K562 (cell line): ENCODE measurements at regions not wholly inside any gene's neighbourhood (a gene's known extent, or its start where the extent isn't known, plus 50 kb on each side); places are given as distances from the start of the nearest gene placed in this dataset.

Experiments
- DNMT1 ChIP-seq: fragments of 450-650 bp; IDR thresholded peaks from 2 replicates; pipeline ENCODE4 v1.6.1; 2016; ENCODE audit warnings: antibody characterized with exemption, mild to moderate bottlenecking
- RFX5 ChIP-seq: IDR thresholded peaks from 2 replicates; pipeline ENCODE4 v1.6.1; 2011; ENCODE audit warnings: low read depth, mild to moderate bottlenecking, improper control_type of control experiment, low read length
- SIN3A ChIP-seq, 2 experiments: fragments of 150-350 bp in 1 of 2; IDR thresholded peaks; 2 replicates each; pipeline ENCODE4 v1.6.1; 2011 to 2016; ENCODE audit warnings: borderline replicate concordance in 2 of 2, low read depth in 2 of 2, low read length in 2 of 2, mild to moderate bottlenecking in 2 of 2, moderate library complexity in 2 of 2; ENCODE audit not compliant: control insufficient read depth in 1 of 2
- TOE1 ChIP-seq, 2 experiments: fragments of 450-650 bp in 1 of 2; sonication (generic) in 1 of 2; formaldehyde crosslinking in 1 of 2; IDR thresholded peaks; 2 replicates each; pipeline versions ENCODE4 v1.7.1 to v1.8.0; 2016 to 2022; ENCODE audit warnings: borderline replicate concordance in 2 of 2, mild to moderate bottlenecking in 2 of 2, antibody characterized with exemption in 1 of 2, inconsistent platforms in 1 of 2, low read depth in 1 of 2, missing genetic modification reagents in 1 of 2, moderate library complexity in 1 of 2
- TF ChIP-seq, protein P1 (sequence below): sonication (generic); formaldehyde crosslinking; IDR thresholded peaks from 2 replicates; pipeline ENCODE4 v1.8.0; 2022; ENCODE audit warnings: mild to moderate bottlenecking, low read depth, missing genetic modification reagents

DNA sequence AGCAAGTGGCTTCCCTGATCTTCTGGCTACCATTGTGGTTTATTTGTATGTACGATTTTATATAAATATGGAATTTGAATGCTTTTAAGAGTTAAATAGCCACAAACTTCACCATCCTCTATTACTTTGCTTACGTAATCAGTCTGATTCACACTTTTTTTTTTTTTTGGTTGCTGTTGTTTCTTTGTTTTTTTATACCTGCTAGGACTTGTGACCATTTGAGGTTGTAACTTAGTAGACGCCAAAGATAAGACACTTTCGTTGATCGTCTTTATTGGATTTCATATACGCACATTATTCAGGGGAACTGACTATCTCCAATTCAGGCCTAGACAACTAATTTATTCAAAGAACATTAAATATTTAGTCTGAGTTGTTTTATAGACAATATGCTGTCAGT, 559.0 kb downstream of the CBLN4 start:
- TF ChIP-seq RFX5: no peak
- TF ChIP-seq DNMT1: no peak
- TF ChIP-seq TOE1 (IDR thresholded peaks at IDR 0.05; ENCODE audit: borderline replicate concordance): no peak
- no peak for TF ChIP-seq TOE1 (CRISPR knock-in tag; IDR thresholded peaks at IDR 0.05; ENCODE audit: borderline replicate concordance, low read depth)
- TF ChIP-seq, protein P1, sequence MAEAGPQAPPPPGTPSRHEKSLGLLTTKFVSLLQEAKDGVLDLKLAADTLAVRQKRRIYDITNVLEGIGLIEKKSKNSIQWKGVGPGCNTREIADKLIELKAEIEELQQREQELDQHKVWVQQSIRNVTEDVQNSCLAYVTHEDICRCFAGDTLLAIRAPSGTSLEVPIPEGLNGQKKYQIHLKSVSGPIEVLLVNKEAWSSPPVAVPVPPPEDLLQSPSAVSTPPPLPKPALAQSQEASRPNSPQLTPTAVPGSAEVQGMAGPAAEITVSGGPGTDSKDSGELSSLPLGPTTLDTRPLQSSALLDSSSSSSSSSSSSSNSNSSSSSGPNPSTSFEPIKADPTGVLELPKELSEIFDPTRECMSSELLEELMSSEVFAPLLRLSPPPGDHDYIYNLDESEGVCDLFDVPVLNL: no peak
- TF ChIP-seq SIN3A (IDR thresholded peaks at IDR 0.05; ENCODE audit: borderline replicate concordance in 2 of 2, control insufficient read depth in 1 of 2, low read depth in 2 of 2, low read length in 2 of 2): no peak
